ENCODE measurements at regions not wholly inside any gene's neighbourhood (a gene's known extent, or its start where the extent isn't known, plus 50 kb on each side); places are given as distances from the start of the nearest gene placed in this dataset.
A peak's percentile ranks its signal among the peaks of the same experiment; 100 is the strongest.

DNA sequence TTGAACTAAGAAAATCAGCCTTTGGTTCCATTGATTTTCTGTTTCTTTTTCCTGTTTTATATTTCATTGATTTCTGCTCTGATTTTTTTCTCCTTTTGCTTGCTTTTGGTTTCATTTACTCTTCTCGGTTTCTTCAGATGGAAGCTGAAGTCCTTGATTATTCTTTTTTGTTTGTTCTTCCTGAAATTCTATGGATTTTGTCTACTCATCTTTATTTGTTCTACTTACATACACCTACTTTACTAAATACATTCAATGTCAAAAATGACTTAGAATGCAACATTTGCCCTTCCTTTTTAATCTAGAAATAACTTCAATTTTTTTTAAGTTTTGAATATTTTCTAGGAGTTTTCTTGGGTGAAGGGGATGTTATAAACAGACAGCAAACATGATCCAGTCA is 612.5 kb downstream of the METTL4 start:
- Histone ChIP-seq H3K9me3 (ENCODE audit: control insufficient read depth in 2 of 3, insufficient read depth in 1 of 3, low read length in 3 of 3) (no peaks in the 10 kb centered on the region), H3K4me1 (ENCODE audit: control insufficient read depth in 2 of 3, insufficient read depth in 2 of 3, low read depth in 1 of 3, low read length in 3 of 3) (no peaks in the 10 kb centered on the region), H3K4me3 (ENCODE audit: low read length in 3 of 3) (no peak overlapping the region), H3K27ac (ENCODE audit: low read depth in 2 of 2, low read length in 2 of 2) (no peak overlapping the region), H3K27me3 (ENCODE audit: control insufficient read depth, insufficient read depth, low read length) (no peaks in the 10 kb centered on the region), H3K36me3 (ENCODE audit: control insufficient read depth in 2 of 3, insufficient read depth in 3 of 3, low read length in 3 of 3) (no peaks in the 10 kb centered on the region), H3K9ac (ENCODE audit: low read length in 3 of 3) (no peak overlapping the region)
- intact Hi-C loops (cut with DNase I), result no loop called here
- no peak for DNase-seq
- no peak for FAIRE-seq
- TF ChIP-seq, protein P1, sequence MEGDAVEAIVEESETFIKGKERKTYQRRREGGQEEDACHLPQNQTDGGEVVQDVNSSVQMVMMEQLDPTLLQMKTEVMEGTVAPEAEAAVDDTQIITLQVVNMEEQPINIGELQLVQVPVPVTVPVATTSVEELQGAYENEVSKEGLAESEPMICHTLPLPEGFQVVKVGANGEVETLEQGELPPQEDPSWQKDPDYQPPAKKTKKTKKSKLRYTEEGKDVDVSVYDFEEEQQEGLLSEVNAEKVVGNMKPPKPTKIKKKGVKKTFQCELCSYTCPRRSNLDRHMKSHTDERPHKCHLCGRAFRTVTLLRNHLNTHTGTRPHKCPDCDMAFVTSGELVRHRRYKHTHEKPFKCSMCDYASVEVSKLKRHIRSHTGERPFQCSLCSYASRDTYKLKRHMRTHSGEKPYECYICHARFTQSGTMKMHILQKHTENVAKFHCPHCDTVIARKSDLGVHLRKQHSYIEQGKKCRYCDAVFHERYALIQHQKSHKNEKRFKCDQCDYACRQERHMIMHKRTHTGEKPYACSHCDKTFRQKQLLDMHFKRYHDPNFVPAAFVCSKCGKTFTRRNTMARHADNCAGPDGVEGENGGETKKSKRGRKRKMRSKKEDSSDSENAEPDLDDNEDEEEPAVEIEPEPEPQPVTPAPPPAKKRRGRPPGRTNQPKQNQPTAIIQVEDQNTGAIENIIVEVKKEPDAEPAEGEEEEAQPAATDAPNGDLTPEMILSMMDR (IDR thresholded peaks at IDR 0.05; ENCODE audit: borderline replicate concordance, extremely low read depth, insufficient read depth), result no peak

DNA sequence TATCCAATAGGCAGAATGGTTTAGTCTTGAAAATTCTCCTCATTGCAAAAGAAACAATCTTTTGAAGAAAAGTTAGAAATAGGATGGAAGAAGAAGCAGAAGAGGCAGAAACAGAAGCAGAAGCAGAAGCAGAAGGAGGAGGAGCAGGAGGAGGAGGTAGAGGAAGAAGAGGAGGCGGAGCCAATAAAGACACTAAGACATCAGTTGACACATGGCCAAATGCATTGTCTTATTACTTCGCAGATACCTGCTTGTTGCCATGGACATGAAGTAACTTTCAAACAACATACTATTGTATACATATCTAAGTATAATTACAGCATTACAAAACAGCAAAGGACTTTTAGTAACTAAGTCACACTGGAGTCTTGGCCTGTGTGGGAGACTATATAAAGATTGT is 606.3 kb downstream of the METTL4 start:
- intact Hi-C loops (cut with DNase I), result no loop called here
- TF ChIP-seq, protein P1 (IDR thresholded peaks at IDR 0.05; ENCODE audit: borderline replicate concordance, extremely low read depth, insufficient read depth), result no peak
- no peaks in the 10 kb centered on the region for H3K36me3 ChIP-seq (ENCODE audit: control insufficient read depth in 2 of 3, insufficient read depth in 3 of 3, low read length in 3 of 3)
- no peak overlapping the region for H3K9ac ChIP-seq (ENCODE audit: low read length in 3 of 3)
- DNase-seq (no peak), FAIRE-seq (no peak)
- no peak overlapping the region for H3K27ac ChIP-seq (ENCODE audit: low read depth in 2 of 2, low read length in 2 of 2)
- no peaks in the 10 kb centered on the region for H3K9me3 ChIP-seq (ENCODE audit: control insufficient read depth in 2 of 3, insufficient read depth in 1 of 3, low read length in 3 of 3)
- H3K27me3 ChIP-seq (ENCODE audit: control insufficient read depth, insufficient read depth, low read length), result no peaks in the 10 kb centered on the region
- no peaks in the 10 kb centered on the region for H3K4me1 ChIP-seq (ENCODE audit: control insufficient read depth in 2 of 3, insufficient read depth in 2 of 3, low read depth in 1 of 3, low read length in 3 of 3)
- no peak overlapping the region for H3K4me3 ChIP-seq (ENCODE audit: low read length in 3 of 3)

DNA sequence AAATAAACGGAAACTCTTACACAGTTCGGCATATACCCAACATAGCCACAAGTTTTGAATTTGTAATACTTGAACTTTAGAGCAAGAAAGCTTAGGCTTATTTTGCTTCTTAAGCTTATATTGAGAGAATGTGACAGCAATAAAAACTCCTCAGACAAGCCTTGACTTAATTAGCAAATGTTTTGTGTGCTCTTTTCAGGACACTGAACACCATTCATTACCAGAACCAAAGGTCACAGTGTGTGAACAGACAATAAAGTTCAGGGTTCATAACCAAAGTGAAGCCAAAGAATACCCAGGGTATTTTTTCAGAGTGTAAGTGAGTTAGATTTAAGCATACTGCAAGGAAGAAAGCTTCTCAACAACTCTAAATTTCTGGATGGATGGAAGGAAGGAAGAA is 605.8 kb downstream of the METTL4 start:
- Histone ChIP-seq H3K9ac (ENCODE audit: low read length in 3 of 3) (no peak overlapping the region), H3K27me3 (ENCODE audit: control insufficient read depth, insufficient read depth, low read length) (no peaks in the 10 kb centered on the region), H3K4me3 (ENCODE audit: low read length in 3 of 3) (no peak overlapping the region), H3K9me3 (ENCODE audit: control insufficient read depth in 2 of 3, insufficient read depth in 1 of 3, low read length in 3 of 3) (no peaks in the 10 kb centered on the region), H3K4me1 (ENCODE audit: control insufficient read depth in 2 of 3, insufficient read depth in 2 of 3, low read depth in 1 of 3, low read length in 3 of 3) (no peaks in the 10 kb centered on the region), H3K27ac (ENCODE audit: low read depth in 2 of 2, low read length in 2 of 2) (no peak overlapping the region), H3K36me3 (ENCODE audit: control insufficient read depth in 2 of 3, insufficient read depth in 3 of 3, low read length in 3 of 3) (no peaks in the 10 kb centered on the region)
- FAIRE-seq, result no peak
- peak in 1 of 5 donors; percentile 4 for DNase-seq
- TF ChIP-seq, protein P1 (IDR thresholded peaks at IDR 0.05; ENCODE audit: borderline replicate concordance, extremely low read depth, insufficient read depth), result no peak
- intact Hi-C loops (cut with DNase I), result no loop called here

DNA sequence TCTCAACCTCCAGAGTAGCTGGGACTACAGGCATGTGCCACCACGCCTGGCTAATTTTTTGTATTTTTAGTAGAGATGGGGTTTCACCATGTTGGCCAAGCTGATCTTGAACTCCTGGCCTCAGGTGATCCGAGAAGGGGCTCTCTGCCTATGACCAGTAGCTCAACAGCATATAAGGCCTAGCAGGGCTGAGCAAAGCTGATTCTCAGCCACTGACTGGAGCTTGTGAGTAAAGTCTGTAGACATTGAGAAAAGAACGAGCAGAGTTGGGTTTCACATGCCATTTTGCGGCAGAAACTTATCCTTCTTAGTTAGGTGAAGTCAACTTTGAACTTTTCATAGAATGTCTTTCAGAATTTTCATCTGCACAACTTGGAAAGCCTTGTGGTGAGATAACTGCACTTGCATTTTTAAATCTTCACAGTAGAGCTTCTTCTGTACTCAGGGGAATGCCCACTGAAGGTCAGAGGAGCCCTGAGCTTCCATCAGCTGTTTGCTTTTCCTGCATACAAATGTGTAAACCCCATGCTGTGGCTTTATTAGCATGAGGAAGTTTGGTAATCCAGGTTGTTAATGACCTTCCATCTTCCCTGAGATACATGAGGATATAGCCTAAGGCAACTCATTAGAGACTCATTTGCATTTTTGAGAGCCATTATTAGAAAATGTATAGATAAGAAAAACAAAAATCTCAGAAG is 602.4 kb downstream of the METTL4 start:
- TF ChIP-seq, protein P1 (IDR thresholded peaks at IDR 0.05; ENCODE audit: borderline replicate concordance, extremely low read depth, insufficient read depth), result no peak
- Histone ChIP-seq H3K9me3 (ENCODE audit: control insufficient read depth in 2 of 3, insufficient read depth in 1 of 3, low read length in 3 of 3) (no peaks in the 10 kb centered on the region), H3K4me1 (ENCODE audit: control insufficient read depth in 2 of 3, insufficient read depth in 2 of 3, low read depth in 1 of 3, low read length in 3 of 3) (no peaks in the 10 kb centered on the region), H3K27me3 (ENCODE audit: control insufficient read depth, insufficient read depth, low read length) (no peaks in the 10 kb centered on the region), H3K27ac (ENCODE audit: low read depth in 2 of 2, low read length in 2 of 2) (no peak overlapping the region), H3K36me3 (ENCODE audit: control insufficient read depth in 2 of 3, insufficient read depth in 3 of 3, low read length in 3 of 3) (no peaks in the 10 kb centered on the region), H3K9ac (ENCODE audit: low read length in 3 of 3) (no peak overlapping the region), H3K4me3 (ENCODE audit: low read length in 3 of 3) (no peak overlapping the region)
- intact Hi-C loops (cut with DNase I), result no loop called here
- DNase-seq (no peak), FAIRE-seq (no peak)

Data from kidney (tissue), 13 donors.